GM19035 (cell line): ENCODE measurements at regions not wholly inside any gene's neighbourhood (a gene's known extent, or its start where the extent isn't known, plus 50 kb on each side); places are given as distances from the start of the nearest gene placed in this dataset.

Experiments used
- ATAC-seq: cut with Tn5 transposase; IDR thresholded peaks from one replicate; pipeline ENCODE4 v1.9.1; 2021; ENCODE audit not compliant: unreplicated experiment

GRCh38 chr13:58592786-58593185 lies 961.2 kb downstream of the PCDH17 start:
- ATAC-seq = no peak

DNA sequence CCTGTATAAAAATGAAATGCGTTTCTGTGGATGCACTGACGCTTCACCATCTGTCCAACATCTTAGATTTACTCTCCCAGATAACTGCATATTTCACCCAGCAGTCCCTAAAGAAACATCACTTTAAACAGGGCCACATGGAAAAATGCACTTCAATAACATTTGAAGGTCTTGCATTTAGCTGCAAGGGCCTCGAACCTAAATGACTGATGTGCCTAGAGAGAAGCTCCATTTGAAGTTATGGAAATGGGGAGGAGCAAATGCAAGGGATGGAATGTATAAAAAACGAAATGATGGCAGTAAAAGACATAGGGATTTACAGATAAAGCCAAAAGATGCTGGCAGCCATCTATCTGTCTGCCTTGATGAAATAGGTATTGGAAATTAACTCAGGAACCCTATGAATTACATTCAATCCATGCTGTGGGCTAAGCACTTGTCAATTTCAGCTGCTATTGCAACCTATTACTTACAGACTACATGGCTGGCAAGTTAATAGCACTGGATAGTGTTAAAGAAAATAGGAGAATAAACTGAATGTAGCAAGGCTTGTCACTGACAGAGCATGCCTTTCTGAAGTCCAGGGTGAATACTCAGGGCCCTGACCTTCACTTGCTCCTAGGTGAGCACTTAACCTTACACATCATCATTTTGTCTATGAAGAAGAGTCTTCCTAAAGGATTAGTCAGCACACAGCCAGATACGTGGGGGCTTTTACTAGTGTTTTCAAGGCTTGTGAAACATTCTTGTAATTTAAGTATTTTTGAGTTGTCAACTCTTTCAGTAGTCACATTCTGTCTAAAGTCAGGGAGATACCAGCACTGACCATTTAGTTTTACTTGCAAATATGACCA lies 963.4 kb downstream of the PCDH17 start:
- no peak for ATAC-seq

DNA sequence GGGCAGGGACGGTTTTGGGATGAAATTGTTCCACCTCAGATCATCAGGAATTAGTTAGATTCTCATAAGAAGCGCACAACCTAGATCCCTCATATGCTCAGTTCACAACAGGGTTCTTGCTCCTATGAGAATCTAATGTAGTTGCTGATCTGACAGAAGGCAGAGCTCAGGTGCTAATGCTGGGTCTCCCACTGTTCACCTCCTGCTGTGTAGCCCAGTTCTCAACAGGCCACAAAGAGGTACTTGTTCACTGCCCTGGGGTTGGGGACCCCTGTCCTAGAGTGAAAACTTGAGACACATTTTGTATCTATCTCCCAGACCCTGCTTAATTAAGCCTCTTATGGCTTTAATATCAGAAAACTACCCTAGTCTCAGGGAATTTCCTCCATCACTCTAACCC lies 966.0 kb downstream of the PCDH17 start:
- no peak for ATAC-seq

DNA sequence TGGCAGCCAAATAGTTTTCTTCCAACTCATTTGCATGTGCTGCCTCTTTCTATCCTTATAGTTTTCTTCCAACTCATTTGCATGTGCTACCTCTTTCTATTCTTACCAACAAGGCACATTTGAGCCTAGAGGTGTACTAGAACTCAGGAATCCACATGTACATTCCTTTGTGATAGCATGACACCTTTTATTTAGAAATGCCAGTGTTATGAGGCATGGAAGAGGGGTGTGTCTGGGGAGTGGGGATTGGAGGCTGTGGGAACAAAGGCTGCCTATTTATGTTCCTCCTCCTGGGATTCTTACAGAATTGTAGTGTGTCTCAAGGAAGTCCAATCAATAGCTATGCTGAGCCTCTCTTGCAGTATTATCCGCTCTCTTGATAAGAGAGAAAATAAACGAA lies 966.7 kb downstream of the PCDH17 start:
- no peak for ATAC-seq

- ATAC-seq = no peak
These were observed 979.6 kb downstream of the PCDH17 start for GRCh38 chr13:58611117-58611516.

- ATAC-seq = no peak
These were observed 986.5 kb downstream of the PCDH17 start for GRCh38 chr13:58617880-58618665.

DNA sequence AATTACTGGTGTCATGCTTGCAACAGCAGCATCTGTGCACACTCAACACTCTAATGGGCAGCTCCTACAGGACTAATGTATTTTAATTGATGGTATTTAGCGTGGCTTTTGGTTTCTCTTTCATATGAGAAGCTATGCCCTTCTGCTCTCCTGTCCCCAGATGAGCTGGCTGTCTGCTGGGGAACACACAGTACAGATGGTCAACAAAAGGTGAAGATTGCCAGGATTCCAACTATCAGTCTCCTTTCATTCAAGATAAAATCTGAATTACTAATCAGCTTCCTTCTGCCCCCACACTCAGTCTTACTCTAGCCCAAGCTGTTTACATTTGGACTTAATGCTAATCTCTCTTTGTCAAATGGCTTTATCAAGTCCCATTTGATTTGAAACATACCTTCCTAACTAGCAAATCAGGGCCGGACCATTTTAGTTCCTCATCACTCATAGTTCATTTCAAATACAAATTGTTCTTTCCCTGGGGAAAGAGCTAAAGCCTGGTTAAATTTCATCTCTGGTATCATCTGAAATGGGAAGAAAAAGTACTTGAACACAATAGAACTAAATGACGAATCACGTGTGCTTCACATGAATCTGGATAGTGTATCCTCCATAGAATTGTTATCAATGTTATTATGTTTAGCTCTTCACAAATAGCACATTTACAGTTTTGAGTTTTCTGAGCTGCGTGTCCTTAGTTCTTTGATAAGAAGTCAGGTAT lies 988.0 kb downstream of the PCDH17 start:
- ATAC-seq = peak; percentile 52

- ATAC-seq = no peak
These were observed 988.6 kb downstream of the PCDH17 start for GRCh38 chr13:58620176-58620575.

- no peak for ATAC-seq
These were observed 994.3 kb downstream of the PCDH17 start for GRCh38 chr13:58625703-58626389.

- ATAC-seq = no peak
These were observed 999.2 kb downstream of the PCDH17 start for GRCh38 chr13:58630794-58631193.

GRCh38 chr13:58633226-58633625 lies 1001.7 kb downstream of the PCDH17 start:
- no peak for ATAC-seq

DNA sequence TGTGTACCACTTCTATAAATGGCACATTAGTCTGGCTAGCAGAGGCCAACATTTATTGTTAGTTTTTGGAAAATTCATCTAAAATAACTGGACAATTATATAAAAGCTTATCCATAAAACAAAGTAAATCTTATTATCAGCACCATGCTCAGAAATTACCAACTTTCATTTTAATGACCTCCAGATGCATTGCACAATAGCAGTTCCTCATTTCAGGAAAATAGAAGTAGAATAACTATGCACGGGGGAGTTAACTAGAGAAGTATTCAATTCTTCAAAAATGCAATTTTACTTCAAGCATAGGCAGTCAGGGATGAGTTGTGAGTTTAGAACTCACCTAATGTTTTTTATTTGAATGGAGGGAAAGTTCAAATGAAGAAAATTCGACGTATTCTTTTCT lies 1023.5 kb downstream of the PCDH17 start:
- ATAC-seq = no peak

GRCh38 chr13:58660826-58661225 lies 1029.3 kb downstream of the PCDH17 start:
- ATAC-seq = no peak

DNA sequence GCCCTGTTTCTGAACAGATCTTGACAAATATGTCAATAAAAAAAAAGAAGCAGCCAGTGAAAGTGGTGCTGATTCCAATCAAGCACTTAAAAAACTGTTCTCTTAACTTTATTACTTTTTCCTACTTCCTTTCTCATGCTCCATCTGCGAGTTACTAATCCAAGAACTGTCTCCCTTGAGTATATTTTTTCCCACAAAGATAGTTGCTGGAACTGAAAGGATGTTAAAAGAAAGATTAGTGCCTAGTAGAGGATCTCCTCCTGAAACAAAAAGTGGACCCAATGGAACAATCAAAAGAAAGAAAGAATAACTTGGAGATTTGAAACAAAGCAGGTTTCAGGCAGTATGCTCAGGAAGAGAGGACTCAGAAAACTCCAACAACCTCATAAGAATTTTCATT lies 1034.8 kb downstream of the PCDH17 start:
- no peak for ATAC-seq

- no peak for ATAC-seq
These were observed 1035.6 kb downstream of the PCDH17 start for GRCh38 chr13:58667096-58667495.

- ATAC-seq = no peak
These were observed 1048.6 kb downstream of the PCDH17 start for GRCh38 chr13:58680115-58680514.

DNA sequence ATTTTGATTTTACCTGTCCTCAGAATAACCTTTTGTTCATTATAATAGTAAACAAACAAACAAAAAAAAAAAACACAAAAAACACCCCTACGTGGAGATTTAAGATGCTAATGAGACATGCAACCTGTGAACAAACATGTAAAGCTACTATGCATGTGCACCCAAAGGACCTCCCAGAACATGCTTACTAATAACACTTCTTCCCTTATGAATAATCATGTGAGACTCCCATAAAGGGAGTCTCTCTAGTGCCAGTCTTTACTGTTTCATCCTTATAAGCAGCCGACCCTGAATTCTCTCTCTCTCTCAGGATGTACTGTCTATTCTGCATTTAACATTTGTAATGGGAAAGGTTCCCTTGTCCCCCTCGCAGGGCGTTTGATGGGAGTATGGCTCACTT lies 1051.1 kb downstream of the PCDH17 start:
- no peak for ATAC-seq

- ATAC-seq = no peak
These were observed 1055.6 kb downstream of the PCDH17 start for GRCh38 chr13:58687148-58687547.

- ATAC-seq = no peak
These were observed 1067.0 kb downstream of the PCDH17 start for GRCh38 chr13:58698531-58698930.

GRCh38 chr13:58704953-58705352 lies 1073.4 kb downstream of the PCDH17 start:
- ATAC-seq = no peak

GRCh38 chr13:58706421-58706820 lies 1074.9 kb downstream of the PCDH17 start:
- ATAC-seq = no peak
